Esophagus squamous epithelium (tissue), 4 donors: ENCODE measurements at regions not wholly inside any gene's neighbourhood (a gene's known extent, or its start where the extent isn't known, plus 50 kb on each side); places are given as distances from the start of the nearest gene placed in this dataset.

Experiments
- CTCF ChIP-seq, 6 experiments: fragments of 450-650 bp in 4 of 6; fragments of 200-600 bp in 2 of 6; sonication (generic) in 2 of 6; IDR thresholded peaks; one replicate each; pipeline ENCODE4 v1.5.1; 2016 to 2019; ENCODE audit warnings: antibody characterized with exemption in 6 of 6, mild to moderate bottlenecking in 4 of 6, moderate library complexity in 4 of 6
- POLR2A ChIP-seq, 4 donors: fragments of 450-650 bp; IDR thresholded peaks; one replicate each; pipeline ENCODE4 v1.6.1; 2017; ENCODE audit warnings: antibody characterized with exemption in 4 of 4, mild to moderate bottlenecking in 4 of 4, moderate library complexity in 3 of 4

GRCh38 chr6:144777249-144777648 lies 492.1 kb downstream of the UTRN start:
- TF ChIP-seq CTCF (IDR thresholded peaks at IDR 0.05) (no peak), POLR2A (IDR thresholded peaks at IDR 0.05) (no peak)
